ENCODE measurements at regions not wholly inside any gene's neighbourhood (a gene's known extent, or its start where the extent isn't known, plus 50 kb on each side); places are given as distances from the start of the nearest gene placed in this dataset.

- WGBS, 5 donors: 83 to 92% (median 88%) methylated on average over 3 of the region's 3 CpGs
- H3K36me3 ChIP-seq: no peaks in the 10 kb centered on the region
- no peak for DNase-seq
- H3K27ac ChIP-seq: no peak overlapping the region
- intact Hi-C loops (cut with DNase I; ENCODE audit: low total_unique reads): no loop called here
- H3K4me1 ChIP-seq: no peaks in the 10 kb centered on the region
- peaks cover 0 to 16% (median 2%) of the 10 kb centered on the region in 8 donors for H3K9me3 ChIP-seq
- TF ChIP-seq POLR2A (IDR thresholded peaks at IDR 0.05) (no peak), CTCF (IDR thresholded peaks at IDR 0.05 in 8 of 11, conservative IDR thresholded peaks at IDR 0.05 in 3 of 11) (no peak), POLR2AphosphoS5 (IDR thresholded peaks at IDR 0.05) (no peak)
- no peaks in the 10 kb centered on the region for H3K27me3 ChIP-seq (replicated peaks in 1 of 7)
- no peak overlapping the region for H3K4me3 ChIP-seq
Measured at GRCh38 chr2:163863073-163863472, 127.3 kb upstream of the FIGN start.

- no peak overlapping the region for H3K27ac ChIP-seq
- no peaks in the 10 kb centered on the region for H3K36me3 ChIP-seq
- no peak overlapping the region for H3K4me3 ChIP-seq
- no peaks in the 10 kb centered on the region for H3K9me3 ChIP-seq
- H3K4me1 ChIP-seq: no peaks in the 10 kb centered on the region
- intact Hi-C loops (cut with DNase I; ENCODE audit: low total_unique reads): no loop called here
- no peak for DNase-seq
- TF ChIP-seq CTCF (IDR thresholded peaks at IDR 0.05 in 8 of 11, conservative IDR thresholded peaks at IDR 0.05 in 3 of 11) (no peak), POLR2AphosphoS5 (IDR thresholded peaks at IDR 0.05) (no peak), POLR2A (IDR thresholded peaks at IDR 0.05) (no peak)
- H3K27me3 ChIP-seq (replicated peaks in 1 of 7): no peaks in the 10 kb centered on the region
Measured at GRCh38 chr2:163859951-163860350, 124.1 kb upstream of the FIGN start.

- no peaks in the 10 kb centered on the region for H3K36me3 ChIP-seq
- no peak overlapping the region for H3K27ac ChIP-seq
- no peak overlapping the region for H3K4me3 ChIP-seq
- intact Hi-C loops (cut with DNase I; ENCODE audit: low total_unique reads): no loop called here
- TF ChIP-seq POLR2AphosphoS5 (IDR thresholded peaks at IDR 0.05) (no peak), CTCF (IDR thresholded peaks at IDR 0.05 in 8 of 11, conservative IDR thresholded peaks at IDR 0.05 in 3 of 11) (no peak), POLR2A (IDR thresholded peaks at IDR 0.05) (no peak)
- H3K4me1 ChIP-seq: no peaks in the 10 kb centered on the region
- DNase-seq: no peak
- no peaks in the 10 kb centered on the region for H3K27me3 ChIP-seq (replicated peaks in 1 of 7)
- H3K9me3 ChIP-seq: no peaks in the 10 kb centered on the region
- WGBS, 5 donors: 55 to 75% (median 64%) methylated on average over 2 of the region's 2 CpGs
Measured at GRCh38 chr2:163856941-163857340, 121.1 kb upstream of the FIGN start.

- Histone ChIP-seq H3K4me1 (no peaks in the 10 kb centered on the region), H3K36me3 (no peaks in the 10 kb centered on the region), H3K4me3 (no peak overlapping the region), H3K27ac (no peak overlapping the region), H3K9me3 (peaks cover 0 to 6% (median 0%) of the 10 kb centered on the region in 8 donors), H3K27me3 (replicated peaks in 1 of 7) (no peaks in the 10 kb centered on the region)
- TF ChIP-seq CTCF (IDR thresholded peaks at IDR 0.05 in 8 of 11, conservative IDR thresholded peaks at IDR 0.05 in 3 of 11): no peak
- TF ChIP-seq POLR2A (IDR thresholded peaks at IDR 0.05): no peak
- no peak for TF ChIP-seq POLR2AphosphoS5 (IDR thresholded peaks at IDR 0.05)
- no peak for DNase-seq
- intact Hi-C loops (cut with DNase I; ENCODE audit: low total_unique reads): no loop called here
- 54 to 69% (median 60%) methylated on average over 3 of the region's 3 CpGs for WGBS, 5 donors
Measured at GRCh38 chr2:163852616-163853015, 116.8 kb upstream of the FIGN start.

All from spleen (tissue), 11 donors.